Upper lobe of left lung (tissue), 6 donors: ENCODE measurements at regions not wholly inside any gene's neighbourhood (a gene's known extent, or its start where the extent isn't known, plus 50 kb on each side); places are given as distances from the start of the nearest gene placed in this dataset.

Source experiments
- ATAC-seq, 2 donors: fragments of 200-7000 bp; cut with Tn5 transposase; one replicate each; pipeline ENCODE4 v1.9.1; 2022; ENCODE audit warnings: mild to moderate bottlenecking in 2 of 2, moderate library complexity in 2 of 2; ENCODE audit not compliant: low FRiP score in 2 of 2
- DNase-seq, 2 donors: peaks; one replicate each; pipeline ENCODE4 v3.0.0-alpha.2; 2019 to 2020
- H3K27ac ChIP-seq, 4 donors: fragments of 200-600 bp; sonication (generic); one replicate each; pipeline ENCODE4 v1.5.1; 2016 to 2019
- H3K27me3 ChIP-seq, 4 donors: fragments of 200-600 bp; sonication (generic); one replicate each; pipeline ENCODE4 v1.5.1; 2017 to 2019
- H3K36me3 ChIP-seq, 4 donors: fragments of 200-600 bp; sonication (generic); one replicate each; pipeline ENCODE4 v1.5.1; 2016 to 2019
- H3K4me1 ChIP-seq, 4 donors: fragments of 200-600 bp; sonication (generic); one replicate each; pipeline ENCODE4 v1.5.1; 2018 to 2019
- H3K4me3 ChIP-seq, 4 donors: fragments of 200-600 bp; sonication (generic); one replicate each; pipeline ENCODE4 v1.5.1; 2017 to 2019; ENCODE audit warnings: mild to moderate bottlenecking in 2 of 4, moderate library complexity in 1 of 4
- H3K9me3 ChIP-seq, 4 donors: fragments of 200-600 bp; sonication (generic); one replicate each; pipeline ENCODE4 v1.5.1; 2018 to 2019
- CTCF ChIP-seq, 6 experiments: fragments of 450-650 bp in 4 of 6; fragments of 200-600 bp in 2 of 6; sonication (generic) in 2 of 6; IDR thresholded peaks; one replicate each; pipeline ENCODE4 v1.5.1; 2016 to 2019; ENCODE audit warnings: antibody characterized with exemption in 6 of 6
- EP300 ChIP-seq, 4 donors: sonication (generic); formaldehyde crosslinking; IDR thresholded peaks; one replicate each; pipeline ENCODE4 v1.5.1; 2017; ENCODE audit warnings: antibody characterized with exemption in 4 of 4, control low read depth in 2 of 4
- POLR2A ChIP-seq, 4 donors: fragments of 450-650 bp; IDR thresholded peaks; one replicate each; pipeline ENCODE4 v1.5.1; 2016 to 2017; ENCODE audit warnings: antibody characterized with exemption in 4 of 4, mild to moderate bottlenecking in 2 of 4
- POLR2AphosphoS5 ChIP-seq, 2 donors: sonication (generic); formaldehyde crosslinking; IDR thresholded peaks; one replicate each; pipeline ENCODE4 v1.5.1; 2017; ENCODE audit warnings: antibody characterized with exemption in 2 of 2
- WGBS, 2 donors: methylation state at CpG; one replicate each; pipeline ENCODE4 v1.1.5; 2017 to 2018; 5-methylcytosine and 5-hydroxymethylcytosine counted together
- donor health status: DM: no; HTN: no; CAD: no; lungs with moderate emphysema.
- donor health status: DM: no; HTN: yes; CAD: no; lungs with severe emphysema.

GRCh38 chr7:57328963-57329362 is 121.0 kb upstream of the ZNF716 start:
- WGBS, 2 donors = 71 to 76% methylated on average over 3 of the region's 3 CpGs
- no peak for TF ChIP-seq POLR2AphosphoS5 (IDR thresholded peaks at IDR 0.05)
- TF ChIP-seq EP300 (IDR thresholded peaks at IDR 0.05) = no peak
- H3K4me1 ChIP-seq = no peaks in the 10 kb centered on the region
- H3K27me3 ChIP-seq = no peaks in the 10 kb centered on the region
- no peak for DNase-seq
- ATAC-seq = no peak
- H3K36me3 ChIP-seq = no peaks in the 10 kb centered on the region
- H3K4me3 ChIP-seq = no peak overlapping the region
- H3K9me3 ChIP-seq = peaks cover 0 to 90% (median 11%) of the 10 kb centered on the region in 4 donors
- no peak overlapping the region for H3K27ac ChIP-seq

- 63 to 64% methylated on average over 11 of the region's 11 CpGs for WGBS, 2 donors
- TF ChIP-seq CTCF (IDR thresholded peaks at IDR 0.05) (no peak), POLR2AphosphoS5 (IDR thresholded peaks at IDR 0.05) (no peak), POLR2A (IDR thresholded peaks at IDR 0.05) (no peak), EP300 (IDR thresholded peaks at IDR 0.05) (no peak)
- H3K36me3 ChIP-seq = no peaks in the 10 kb centered on the region
- no peaks in the 10 kb centered on the region for H3K4me1 ChIP-seq
- H3K27ac ChIP-seq = no peak overlapping the region
- no peaks in the 10 kb centered on the region for H3K27me3 ChIP-seq
- ATAC-seq (no peak), DNase-seq (no peak)
- no peak overlapping the region for H3K4me3 ChIP-seq
- H3K9me3 ChIP-seq = peaks cover 0 to 34% (median 0%) of the 10 kb centered on the region in 4 donors
Observed at GRCh38 chr7:57339198-57339944, 110.6 kb upstream of the ZNF716 start.

GRCh38 chr7:57342954-57343353 is 107.0 kb upstream of the ZNF716 start:
- WGBS, 2 donors = 75 to 78% methylated on average over 5 of the region's 5 CpGs
- DNase-seq (no peak), ATAC-seq (no peak)
- Histone ChIP-seq H3K4me1 (no peaks in the 10 kb centered on the region), H3K9me3 (peaks cover 0 to 28% (median 3%) of the 10 kb centered on the region in 4 donors), H3K36me3 (no peaks in the 10 kb centered on the region), H3K4me3 (no peak overlapping the region), H3K27me3 (no peaks in the 10 kb centered on the region), H3K27ac (no peak overlapping the region)
- no peak for TF ChIP-seq EP300 (IDR thresholded peaks at IDR 0.05)
- TF ChIP-seq CTCF (IDR thresholded peaks at IDR 0.05) = no peak
- TF ChIP-seq POLR2A (IDR thresholded peaks at IDR 0.05) = no peak
- TF ChIP-seq POLR2AphosphoS5 (IDR thresholded peaks at IDR 0.05) = no peak

- Histone ChIP-seq H3K4me3 (no peak overlapping the region), H3K27ac (no peak overlapping the region), H3K4me1 (no peaks in the 10 kb centered on the region), H3K36me3 (no peaks in the 10 kb centered on the region), H3K9me3 (peaks cover 0 to 28% (median 3%) of the 10 kb centered on the region in 4 donors), H3K27me3 (no peaks in the 10 kb centered on the region)
- no peak for ATAC-seq
- DNase-seq = no peak
- WGBS, 2 donors = 63 to 76% methylated on average over 9 to 13 of the region's 15 CpGs
- TF ChIP-seq CTCF (IDR thresholded peaks at IDR 0.05) (no peak), POLR2A (IDR thresholded peaks at IDR 0.05) (no peak), EP300 (IDR thresholded peaks at IDR 0.05) (no peak), POLR2AphosphoS5 (IDR thresholded peaks at IDR 0.05) (no peak)
Observed at GRCh38 chr7:57343901-57344622, 105.9 kb upstream of the ZNF716 start.

GRCh38 chr7:57344957-57345356 is 105.0 kb upstream of the ZNF716 start:
- peaks cover 0 to 28% (median 3%) of the 10 kb centered on the region in 4 donors for H3K9me3 ChIP-seq
- no peak for TF ChIP-seq POLR2A (IDR thresholded peaks at IDR 0.05)
- no peak for TF ChIP-seq POLR2AphosphoS5 (IDR thresholded peaks at IDR 0.05)
- TF ChIP-seq EP300 (IDR thresholded peaks at IDR 0.05) = no peak
- TF ChIP-seq CTCF (IDR thresholded peaks at IDR 0.05) = no peak
- H3K27ac ChIP-seq = no peak overlapping the region
- H3K4me1 ChIP-seq = no peaks in the 10 kb centered on the region
- H3K4me3 ChIP-seq = no peak overlapping the region
- H3K27me3 ChIP-seq = no peaks in the 10 kb centered on the region
- DNase-seq (no peak), ATAC-seq (no peak)
- no peaks in the 10 kb centered on the region for H3K36me3 ChIP-seq
- WGBS, 2 donors = 75 to 78% methylated on average over 4 of the region's 4 CpGs
